Breast epithelium (tissue), 4 donors: ENCODE measurements at regions not wholly inside any gene's neighbourhood (a gene's known extent, or its start where the extent isn't known, plus 50 kb on each side); places are given as distances from the start of the nearest gene placed in this dataset.

Experiments
- DNase-seq, 2 donors: peaks; one replicate each; pipeline ENCODE4 v3.0.0-alpha.2; 2019; ENCODE audit warnings: low spot score in 2 of 2
- H3K27ac ChIP-seq, 2 donors: fragments of 200-600 bp; sonication (generic) in 1 of 2; one replicate each; pipeline ENCODE4 v1.5.1; 2016 to 2019; ENCODE audit warnings: mild to moderate bottlenecking in 1 of 2
- H3K27me3 ChIP-seq, 2 donors: fragments of 200-600 bp; sonication (generic) in 1 of 2; one replicate each; pipeline versions ENCODE4 v1.5.1 to v1.6.0; 2017 to 2019; ENCODE audit warnings: control low read depth in 1 of 2, mild to moderate bottlenecking in 1 of 2
- H3K36me3 ChIP-seq: fragments of 200-600 bp; one replicate; pipeline ENCODE4 v1.5.1; 2019
- H3K4me1 ChIP-seq, 2 donors: fragments of 200-600 bp; sonication (generic); one replicate each; pipeline ENCODE4 v1.5.1; 2016 to 2019; ENCODE audit warnings: control low read depth in 1 of 2
- H3K4me3 ChIP-seq, 3 donors: fragments of 200-600 bp; sonication (generic); 1 replicate in 2 of 3; 2 replicates in 1 of 3; pipeline ENCODE4 v1.5.1; 2016 to 2019; ENCODE audit warnings: mild to moderate bottlenecking in 3 of 3, moderate library complexity in 2 of 3
- H3K9me3 ChIP-seq, 2 donors: fragments of 200-600 bp; sonication (generic) in 1 of 2; one replicate each; pipeline ENCODE4 v1.5.1; 2016 to 2019; ENCODE audit warnings: control low read depth in 1 of 2
- POLR2A ChIP-seq: fragments of 450-650 bp; IDR thresholded peaks from one replicate; pipeline ENCODE4 v1.6.1; 2016; ENCODE audit warnings: antibody characterized with exemption, mild to moderate bottlenecking, moderate library complexity
- POLR2AphosphoS5 ChIP-seq, 3 donors: sonication (generic); formaldehyde crosslinking; IDR thresholded peaks; one replicate each; pipeline ENCODE4 v1.6.1; 2017; ENCODE audit warnings: antibody characterized with exemption in 3 of 3
- intact Hi-C: fragments of 100-400 bp; cut with DNase I; formaldehyde crosslinking; loops from one replicate; pipeline ENCODE4 v1.15.1; 2023; ENCODE audit warnings: low total_unique reads
- TF ChIP-seq, protein P1 (sequence below), 3 donors: fragments of 450-650 bp; IDR thresholded peaks; one replicate each; pipeline ENCODE4 v1.5.1; 2016 to 2017; ENCODE audit warnings: antibody characterized with exemption in 3 of 3, mild to moderate bottlenecking in 3 of 3, moderate library complexity in 3 of 3

DNA sequence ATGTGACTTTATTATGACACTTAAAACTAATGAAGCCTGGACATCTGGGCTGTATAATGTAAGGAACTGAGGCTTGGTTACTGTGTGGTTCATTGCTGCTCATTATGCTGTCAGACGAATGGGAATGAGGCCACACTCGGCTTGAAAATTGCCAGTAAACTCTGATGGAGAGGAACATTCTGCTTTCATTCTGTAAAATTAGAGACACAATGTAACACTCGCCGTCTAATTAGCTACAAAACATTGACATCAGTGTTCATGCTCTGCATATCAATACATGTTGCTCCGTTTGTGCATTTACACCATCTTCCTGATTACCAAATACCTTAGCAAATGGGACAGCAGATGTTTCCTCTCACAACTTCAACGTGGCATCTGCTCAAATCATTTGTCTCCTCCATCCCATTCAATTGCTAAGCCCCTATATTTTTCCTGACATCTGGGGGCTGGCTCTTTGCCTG lies 133.0 kb downstream of the SLC28A3 start:
- no peaks in the 10 kb centered on the region for H3K9me3 ChIP-seq
- no peak for TF ChIP-seq POLR2A
- TF ChIP-seq, protein P1, sequence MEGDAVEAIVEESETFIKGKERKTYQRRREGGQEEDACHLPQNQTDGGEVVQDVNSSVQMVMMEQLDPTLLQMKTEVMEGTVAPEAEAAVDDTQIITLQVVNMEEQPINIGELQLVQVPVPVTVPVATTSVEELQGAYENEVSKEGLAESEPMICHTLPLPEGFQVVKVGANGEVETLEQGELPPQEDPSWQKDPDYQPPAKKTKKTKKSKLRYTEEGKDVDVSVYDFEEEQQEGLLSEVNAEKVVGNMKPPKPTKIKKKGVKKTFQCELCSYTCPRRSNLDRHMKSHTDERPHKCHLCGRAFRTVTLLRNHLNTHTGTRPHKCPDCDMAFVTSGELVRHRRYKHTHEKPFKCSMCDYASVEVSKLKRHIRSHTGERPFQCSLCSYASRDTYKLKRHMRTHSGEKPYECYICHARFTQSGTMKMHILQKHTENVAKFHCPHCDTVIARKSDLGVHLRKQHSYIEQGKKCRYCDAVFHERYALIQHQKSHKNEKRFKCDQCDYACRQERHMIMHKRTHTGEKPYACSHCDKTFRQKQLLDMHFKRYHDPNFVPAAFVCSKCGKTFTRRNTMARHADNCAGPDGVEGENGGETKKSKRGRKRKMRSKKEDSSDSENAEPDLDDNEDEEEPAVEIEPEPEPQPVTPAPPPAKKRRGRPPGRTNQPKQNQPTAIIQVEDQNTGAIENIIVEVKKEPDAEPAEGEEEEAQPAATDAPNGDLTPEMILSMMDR (IDR thresholded peaks at IDR 0.05): no peak
- TF ChIP-seq POLR2AphosphoS5 (IDR thresholded peaks at IDR 0.05): no peak
- H3K36me3 ChIP-seq: no peaks in the 10 kb centered on the region
- no peak overlapping the region for H3K4me3 ChIP-seq
- H3K27me3 ChIP-seq: no peaks in the 10 kb centered on the region
- no peak for DNase-seq
- intact Hi-C loops: no loop called here
- H3K4me1 ChIP-seq: no peaks in the 10 kb centered on the region
- H3K27ac ChIP-seq: peak overlapping the region in 1 of 2 donors; percentile 19

DNA sequence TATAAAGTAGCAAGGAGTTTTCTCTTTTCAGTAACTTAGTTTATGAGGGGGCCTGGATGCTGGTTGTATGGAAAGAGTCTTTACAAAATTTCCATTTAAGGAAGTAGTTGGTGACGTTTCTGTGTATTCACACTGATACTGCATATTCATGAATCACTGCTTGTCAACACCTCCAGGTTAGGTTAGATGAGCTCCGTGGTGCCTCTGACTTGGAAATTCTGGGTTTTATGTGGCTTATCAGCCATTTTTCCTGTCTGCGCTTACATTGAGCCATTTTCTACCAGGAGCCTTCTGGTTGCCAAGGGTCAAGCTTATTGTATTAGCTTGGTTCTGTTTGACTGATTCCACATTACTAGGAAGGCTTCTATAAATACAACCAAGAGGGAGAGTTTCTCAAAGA lies 128.3 kb downstream of the SLC28A3 start:
- no peak overlapping the region for H3K4me3 ChIP-seq
- DNase-seq: no peak
- no peaks in the 10 kb centered on the region for H3K36me3 ChIP-seq
- H3K27ac ChIP-seq: no peak overlapping the region
- no peaks in the 10 kb centered on the region for H3K9me3 ChIP-seq
- intact Hi-C loops: no loop called here
- H3K4me1 ChIP-seq: no peaks in the 10 kb centered on the region
- H3K27me3 ChIP-seq: no peaks in the 10 kb centered on the region
- no peak for TF ChIP-seq POLR2A
- no peak for TF ChIP-seq POLR2AphosphoS5 (IDR thresholded peaks at IDR 0.05)
- TF ChIP-seq, protein P1 (IDR thresholded peaks at IDR 0.05): no peak

DNA sequence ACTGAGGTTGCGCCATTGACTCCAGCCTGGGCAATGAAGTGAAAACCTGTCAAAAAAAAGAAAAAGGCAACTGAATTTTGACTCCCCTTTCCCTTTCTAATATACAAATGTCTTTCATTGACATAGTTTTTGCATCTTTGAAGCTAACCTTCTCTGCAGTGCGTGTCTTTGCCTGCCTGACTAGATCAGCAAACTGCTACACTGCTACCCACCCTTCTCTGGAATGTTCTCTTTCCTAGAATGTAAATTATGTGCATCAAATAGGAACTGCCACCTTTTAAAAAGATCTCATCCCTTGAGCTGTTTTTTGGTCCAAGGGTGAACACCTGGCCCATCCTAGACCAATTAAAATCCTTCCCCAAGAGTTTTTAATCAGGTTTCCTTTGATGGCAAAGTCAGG lies 127.6 kb downstream of the SLC28A3 start:
- H3K27ac ChIP-seq: no peak overlapping the region
- no peaks in the 10 kb centered on the region for H3K36me3 ChIP-seq
- no peaks in the 10 kb centered on the region for H3K9me3 ChIP-seq
- H3K27me3 ChIP-seq: no peaks in the 10 kb centered on the region
- TF ChIP-seq, protein P1 (IDR thresholded peaks at IDR 0.05): no peak
- no peak for TF ChIP-seq POLR2AphosphoS5 (IDR thresholded peaks at IDR 0.05)
- no peak for TF ChIP-seq POLR2A
- intact Hi-C loops: no loop called here
- no peaks in the 10 kb centered on the region for H3K4me1 ChIP-seq
- DNase-seq: no peak
- H3K4me3 ChIP-seq: no peak overlapping the region

DNA sequence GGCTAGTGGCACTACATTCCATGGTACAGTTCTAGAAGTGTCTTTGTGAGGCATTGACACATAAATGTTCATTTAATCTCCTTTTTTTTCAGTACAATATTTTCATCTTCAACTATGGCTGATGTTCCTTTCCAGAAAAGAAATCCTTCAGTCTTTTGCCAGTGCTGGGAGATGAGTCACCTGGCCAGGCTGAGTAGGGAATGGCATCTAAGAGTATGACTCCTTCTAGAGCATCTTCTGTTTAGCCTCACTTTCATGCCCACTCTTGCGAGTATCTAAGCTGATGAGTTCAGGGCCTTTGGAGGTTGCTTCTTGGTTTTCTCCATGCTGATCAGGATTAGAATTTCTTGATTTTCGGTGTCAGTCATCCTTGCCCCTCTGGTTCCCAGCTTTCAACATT lies 124.4 kb downstream of the SLC28A3 start:
- DNase-seq: no peak
- TF ChIP-seq POLR2AphosphoS5 (IDR thresholded peaks at IDR 0.05) (no peak), POLR2A (no peak)
- TF ChIP-seq, protein P1 (IDR thresholded peaks at IDR 0.05): no peak
- Histone ChIP-seq H3K27ac (no peak overlapping the region), H3K4me3 (no peak overlapping the region), H3K36me3 (no peaks in the 10 kb centered on the region), H3K27me3 (no peaks in the 10 kb centered on the region), H3K4me1 (no peaks in the 10 kb centered on the region), H3K9me3 (no peaks in the 10 kb centered on the region)
- intact Hi-C loops: no loop called here

DNA sequence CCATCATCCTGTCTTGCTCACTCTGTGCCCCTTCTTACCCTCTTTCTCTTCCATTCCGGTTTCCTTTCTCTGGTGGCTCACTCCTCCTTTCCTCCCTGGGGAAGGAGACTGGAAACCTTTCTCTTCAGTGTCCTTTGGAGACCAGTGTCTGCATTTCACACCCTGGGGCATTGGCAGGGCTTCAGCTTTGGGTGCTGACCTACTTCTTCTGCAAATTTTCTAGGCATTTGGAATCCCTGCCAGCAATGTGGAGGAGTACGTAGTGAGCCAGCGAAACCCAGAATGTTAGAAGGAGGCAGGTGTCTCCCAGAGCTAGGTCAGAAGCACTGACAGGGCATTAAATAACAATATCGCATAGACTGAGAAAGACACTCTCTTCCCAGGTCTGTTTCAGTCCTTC lies 122.2 kb downstream of the SLC28A3 start:
- TF ChIP-seq POLR2A: no peak
- TF ChIP-seq POLR2AphosphoS5 (IDR thresholded peaks at IDR 0.05): no peak
- TF ChIP-seq, protein P1 (IDR thresholded peaks at IDR 0.05): no peak
- no peaks in the 10 kb centered on the region for H3K36me3 ChIP-seq
- peak in 1 of 2 donors; percentile 69 for DNase-seq
- intact Hi-C loops: no loop called here
- H3K27me3 ChIP-seq: no peaks in the 10 kb centered on the region
- H3K4me1 ChIP-seq: no peaks in the 10 kb centered on the region
- H3K9me3 ChIP-seq: peaks cover 6 to 9% of the 10 kb centered on the region in 2 donors
- no peak overlapping the region for H3K27ac ChIP-seq
- H3K4me3 ChIP-seq: no peak overlapping the region
